CD4-positive, alpha-beta T cell treated with Interleukin-1 beta for 1 hour (primary cell): ENCODE measurements at regions not wholly inside any gene's neighbourhood (a gene's known extent, or its start where the extent isn't known, plus 50 kb on each side); places are given as distances from the start of the nearest gene placed in this dataset.
"Not testable (repeated sequence)": the region's sequence is repeated elsewhere in the genome, so short reads cannot be mapped to it uniquely, and the experiment has no call there.

Source experiments
- DNase-seq, 2 donors: peaks; one replicate each; pipeline ENCODE4 v3.0.0-alpha.2; 2020 to 2022

DNA sequence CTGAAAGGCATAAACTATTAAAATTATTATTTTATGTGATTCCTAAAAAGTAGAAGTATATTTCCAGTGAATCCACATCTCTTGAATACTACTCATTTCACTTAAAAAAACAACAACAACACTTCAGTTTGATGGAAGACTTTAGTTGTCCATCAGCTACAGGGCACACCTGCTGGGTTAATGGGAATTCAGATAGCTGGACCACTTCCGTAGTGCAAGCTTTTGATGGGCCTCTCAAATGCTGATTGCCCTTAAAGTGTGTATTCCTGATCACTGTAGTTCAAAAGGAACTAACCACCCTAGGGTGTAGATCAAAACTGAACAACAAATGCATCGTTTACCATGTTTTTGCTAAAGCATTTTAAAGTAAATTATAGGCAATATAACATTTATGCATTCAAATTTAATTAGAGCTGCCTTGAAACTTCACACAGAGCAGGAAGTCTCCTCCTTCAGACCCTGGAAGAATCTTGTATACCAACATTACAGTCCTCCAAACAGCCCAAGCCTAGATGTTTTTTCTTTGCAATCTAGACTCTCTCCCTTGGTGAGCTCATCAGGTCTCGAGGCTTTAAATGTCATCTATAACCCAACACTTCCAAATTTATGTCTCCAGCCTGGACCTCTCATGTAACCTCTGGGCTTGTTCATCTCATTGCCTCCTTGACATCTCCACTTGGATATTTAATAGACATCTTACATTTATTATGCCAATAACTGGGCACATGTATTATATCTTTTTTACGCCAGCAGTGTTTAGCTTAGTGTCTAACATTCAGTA is 510.1 kb upstream of the SLC39A10 start:
- DNase-seq, result no peak

DNA sequence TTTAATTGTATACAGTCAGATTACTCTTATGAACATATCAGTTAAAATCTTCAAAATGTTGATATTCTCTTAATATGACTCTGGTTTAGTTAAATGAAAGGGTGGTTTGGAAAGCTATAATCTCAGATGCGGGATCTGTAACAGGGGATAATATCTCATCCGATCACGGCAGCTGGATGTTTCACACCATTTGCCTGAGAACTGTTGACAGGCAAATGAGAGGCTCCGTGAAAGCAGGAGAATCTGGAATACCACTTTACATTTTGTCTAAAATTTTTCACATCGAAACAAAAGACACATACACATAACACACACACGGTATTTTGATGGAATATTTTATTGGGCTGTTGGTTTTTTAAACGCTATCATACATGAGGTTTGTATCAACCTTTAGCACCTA is 518.6 kb upstream of the SLC39A10 start:
- no peak for DNase-seq

DNA sequence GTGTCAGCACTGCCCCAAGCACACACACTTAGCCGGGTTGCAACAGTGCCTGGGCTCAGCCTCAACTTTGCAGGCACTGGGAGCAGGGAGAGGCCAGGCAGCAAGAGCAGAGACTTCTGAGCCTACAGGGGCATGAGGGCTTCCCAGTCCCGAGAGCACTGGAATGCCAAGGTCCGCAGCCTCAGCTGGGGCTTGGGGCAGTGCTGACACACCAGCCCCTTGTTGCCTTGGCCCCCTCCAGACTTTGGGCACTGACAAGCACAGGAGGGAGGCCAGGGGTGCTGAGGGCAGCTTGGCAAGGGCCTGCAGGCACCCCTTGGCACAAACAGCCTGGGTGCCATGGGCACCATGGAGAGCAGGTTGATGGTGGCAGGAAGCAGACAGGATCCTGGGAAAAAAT is 531.1 kb upstream of the SLC39A10 start:
- DNase-seq, result not testable (repeated sequence)

DNA sequence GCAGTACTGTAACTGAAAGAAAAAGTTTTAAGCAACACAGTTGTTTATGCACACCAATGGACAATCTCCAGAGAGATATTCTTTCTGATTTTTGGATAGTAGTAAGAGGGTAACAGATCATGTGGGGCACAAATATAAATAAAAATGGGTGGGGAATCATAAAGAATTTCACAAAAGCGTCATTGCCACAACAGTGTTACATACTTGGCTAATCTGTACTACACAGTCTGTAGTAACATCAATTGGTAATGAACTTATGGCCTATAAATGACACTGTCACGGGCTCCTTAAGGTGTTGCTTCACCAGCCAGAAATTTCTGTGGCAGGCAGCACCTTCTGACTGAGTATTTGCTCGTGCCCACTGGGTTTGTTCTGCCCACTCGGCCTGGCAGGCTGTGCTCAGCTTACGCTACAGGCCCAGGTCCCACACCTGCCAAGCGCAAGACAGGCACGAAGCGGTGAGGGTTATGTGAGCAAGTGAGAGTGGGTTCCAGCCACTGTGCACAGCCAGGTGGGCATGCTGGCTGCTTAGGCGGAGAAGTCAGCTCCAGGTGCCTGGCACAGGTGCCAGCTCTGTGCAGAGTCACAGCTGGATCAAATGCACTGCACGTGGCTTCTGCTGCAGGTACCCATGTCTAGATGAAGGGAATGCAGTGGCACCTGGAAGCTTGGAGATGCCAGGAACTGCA is 532.5 kb upstream of the SLC39A10 start:
- DNase-seq, result no peak

DNA sequence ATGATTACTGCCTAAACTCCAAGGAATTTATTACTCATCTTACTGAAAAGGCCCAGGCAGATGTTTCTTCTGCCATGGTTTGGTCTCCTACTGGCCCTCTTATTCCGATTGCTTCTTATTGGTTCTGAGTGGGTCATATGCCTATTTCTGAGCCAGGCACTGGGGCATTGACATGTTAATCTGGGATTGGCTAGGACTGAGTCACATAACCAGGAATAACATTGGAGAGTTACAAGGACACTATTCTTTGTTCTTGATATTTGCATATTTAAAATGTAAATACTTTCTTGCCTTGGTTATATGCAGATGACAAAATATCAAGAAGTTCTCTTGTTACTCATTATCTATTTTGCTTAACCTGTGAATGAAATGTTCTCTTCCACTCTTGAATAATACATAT is 534.4 kb upstream of the SLC39A10 start:
- DNase-seq, result no peak

DNA sequence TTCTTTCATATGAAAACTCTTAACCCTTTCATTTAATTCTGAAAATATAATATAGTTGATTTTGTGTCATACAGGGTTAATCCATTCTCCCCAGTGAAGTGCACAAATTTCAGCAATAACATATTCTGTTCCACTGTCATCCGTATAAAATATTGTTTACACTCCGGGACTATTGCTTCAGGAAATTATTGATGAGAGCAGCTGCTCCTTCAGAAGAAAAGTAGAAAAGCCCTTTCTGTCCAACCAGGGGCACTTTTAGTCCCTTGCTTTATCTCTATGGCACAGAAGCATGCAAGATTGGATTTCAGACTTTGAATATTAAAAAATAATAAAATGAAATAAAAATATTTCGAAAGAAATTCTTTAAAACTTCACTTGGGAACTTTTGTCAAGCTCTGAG is 535.7 kb upstream of the SLC39A10 start:
- DNase-seq, result no peak

DNA sequence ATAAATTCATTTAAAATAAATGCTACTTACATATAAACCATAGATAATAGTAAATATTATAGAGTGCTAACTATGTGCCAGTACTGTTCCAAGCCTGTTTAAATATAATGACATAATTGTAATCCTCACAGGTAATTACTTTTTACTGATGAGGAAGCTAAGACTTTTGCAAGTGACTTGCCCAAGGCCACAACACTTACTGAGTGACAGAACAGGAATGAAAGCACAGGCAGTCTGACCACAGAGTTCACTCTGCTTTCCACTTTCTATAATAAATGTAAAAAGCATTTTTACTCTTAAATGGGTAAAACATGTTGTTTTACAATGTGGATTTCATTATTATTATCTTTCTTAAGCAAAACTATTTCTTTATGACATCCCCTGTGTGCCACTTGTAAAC is 537.8 kb upstream of the SLC39A10 start:
- DNase-seq, result no peak

DNA sequence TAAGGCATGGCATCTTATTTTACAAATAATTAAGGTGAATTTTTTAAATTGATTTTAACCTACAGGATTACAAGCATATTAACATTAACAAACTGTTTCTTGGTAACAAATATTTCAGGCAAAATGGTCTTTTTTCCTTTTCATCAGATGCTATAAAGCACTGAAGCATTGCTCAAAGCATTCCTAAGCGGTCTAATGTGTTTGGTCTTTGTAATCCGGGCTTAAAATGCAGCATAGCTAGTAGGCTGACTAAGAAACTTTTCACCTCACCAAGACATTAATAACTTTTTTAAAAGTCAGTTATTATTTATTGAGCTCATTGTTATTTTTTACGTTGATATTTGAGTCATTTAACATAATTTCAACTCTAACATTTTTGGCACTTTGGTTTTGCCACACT is 538.8 kb upstream of the SLC39A10 start:
- DNase-seq, result no peak

DNA sequence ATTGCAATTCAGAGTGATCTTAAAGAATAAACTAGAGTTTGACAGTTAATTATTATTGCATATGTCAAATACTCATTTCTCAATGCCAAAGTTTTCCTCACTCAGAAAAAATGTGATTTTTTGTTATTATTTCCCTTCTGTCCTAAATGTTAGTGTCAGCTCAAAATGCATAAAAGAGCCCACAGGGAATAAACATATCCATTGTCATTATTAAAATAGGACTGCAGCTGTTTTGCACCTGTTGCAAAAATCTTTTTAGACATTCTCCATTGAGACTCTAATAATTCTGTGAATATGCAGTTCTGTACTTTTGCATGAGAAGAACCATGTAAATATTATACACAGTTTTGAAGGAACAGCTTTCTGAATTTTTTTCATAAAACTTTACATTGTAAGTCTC is 540.0 kb upstream of the SLC39A10 start:
- no peak for DNase-seq

DNA sequence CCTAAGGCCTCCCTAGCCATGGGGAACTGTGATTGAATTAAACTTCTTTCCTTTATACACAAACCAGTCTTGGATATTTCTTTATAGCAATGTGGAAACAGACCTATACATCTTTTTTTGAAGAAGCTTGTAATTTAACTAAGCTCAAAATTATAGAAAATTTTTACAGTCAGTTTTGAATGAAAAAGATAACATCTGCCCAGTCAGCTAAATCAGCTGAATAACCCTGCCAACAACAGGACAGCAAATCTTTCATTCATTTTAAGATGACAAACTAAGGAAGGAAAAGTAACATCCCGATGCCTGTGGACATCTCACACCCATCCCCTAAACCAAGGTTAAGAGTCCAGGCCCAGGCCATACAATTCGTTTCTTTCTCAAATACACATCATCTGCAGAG is 541.3 kb upstream of the SLC39A10 start:
- DNase-seq, result no peak

DNA sequence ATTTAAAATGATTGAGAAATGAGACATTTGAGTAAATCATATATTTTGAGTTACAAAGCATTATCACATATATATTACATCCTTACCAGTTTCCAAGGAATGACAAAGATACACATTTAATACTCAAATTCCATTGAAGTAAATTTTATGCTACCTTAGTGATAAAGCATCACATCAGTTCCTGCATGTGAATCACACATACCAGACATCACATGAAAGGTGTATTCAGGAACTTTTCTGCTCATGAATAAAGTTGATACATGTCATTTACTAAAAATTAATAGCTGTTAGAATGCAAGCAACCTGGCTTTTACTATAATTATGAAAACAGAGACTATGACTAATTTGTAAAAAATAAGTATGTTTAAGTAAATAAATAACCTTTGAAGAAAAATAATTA is 548.8 kb upstream of the SLC39A10 start:
- DNase-seq, result no peak

DNA sequence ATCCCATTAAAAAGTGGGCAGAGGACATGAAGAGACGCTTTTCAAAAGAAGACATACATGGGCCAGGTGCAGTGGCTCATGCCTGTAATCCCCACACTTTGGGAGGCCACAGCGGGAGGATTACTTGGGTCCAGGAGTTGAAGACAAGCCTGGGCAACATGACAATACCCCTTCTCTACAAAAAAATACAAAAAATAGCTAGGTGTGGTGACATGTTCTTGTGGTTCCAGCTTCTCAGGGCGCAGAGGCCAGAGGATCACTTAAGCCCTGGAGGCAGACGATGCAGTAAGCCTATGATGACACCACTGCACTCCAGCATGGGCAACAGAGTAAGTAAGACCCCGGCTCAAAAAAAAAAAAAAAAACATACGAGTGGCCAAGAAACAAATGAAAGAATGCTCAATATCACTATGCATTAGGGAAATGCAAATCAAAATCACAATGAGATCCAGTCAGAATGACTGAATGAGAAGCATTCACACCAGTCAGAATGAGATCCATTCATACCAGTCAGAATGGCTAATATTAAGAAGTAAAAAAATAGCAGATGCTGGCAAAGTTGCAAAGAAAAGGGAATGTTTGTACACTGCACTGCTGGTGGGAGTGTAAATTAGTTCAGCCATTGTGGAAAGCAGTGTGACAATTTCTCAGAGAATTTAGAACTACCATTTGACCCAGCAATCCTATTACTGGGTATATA is 550.2 kb upstream of the SLC39A10 start:
- DNase-seq, result no peak

DNA sequence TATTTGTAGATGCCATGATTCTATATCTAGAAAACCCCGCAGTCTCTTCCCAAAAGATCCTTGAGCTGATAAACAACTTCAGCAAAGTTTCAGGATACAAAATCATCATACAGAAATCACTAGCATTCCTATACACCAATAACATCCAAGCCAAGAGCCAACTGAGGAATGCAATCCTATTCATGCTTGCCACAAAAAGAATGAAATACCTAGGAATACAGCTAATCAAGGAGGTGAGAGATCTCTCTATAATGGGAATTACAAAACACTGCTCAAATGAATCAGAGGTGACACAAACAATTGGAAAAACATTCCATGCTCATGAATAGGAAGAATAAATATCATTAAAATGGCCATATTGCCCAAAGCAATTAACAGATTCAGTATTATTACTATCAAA is 551.4 kb upstream of the SLC39A10 start:
- no peak for DNase-seq

DNA sequence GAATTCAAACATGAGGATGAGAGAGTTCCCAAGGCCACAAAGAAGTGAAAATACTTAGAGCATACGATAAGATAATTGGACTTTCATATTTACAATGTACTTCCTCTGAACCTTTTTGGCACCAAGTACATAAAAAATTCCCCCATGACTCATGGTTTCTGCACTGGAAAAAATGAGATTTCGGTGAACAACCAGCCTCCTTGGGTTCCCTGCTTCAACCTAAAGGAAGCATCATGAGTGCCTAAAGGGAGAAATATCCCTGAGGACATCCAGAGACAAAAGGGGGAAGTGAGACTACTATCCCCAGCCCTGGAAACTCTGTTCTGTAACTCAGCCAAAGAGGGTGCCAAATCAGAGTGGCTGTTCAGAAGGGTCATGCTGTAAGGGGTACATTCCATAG is 562.7 kb upstream of the SLC39A10 start:
- DNase-seq, result no peak

DNA sequence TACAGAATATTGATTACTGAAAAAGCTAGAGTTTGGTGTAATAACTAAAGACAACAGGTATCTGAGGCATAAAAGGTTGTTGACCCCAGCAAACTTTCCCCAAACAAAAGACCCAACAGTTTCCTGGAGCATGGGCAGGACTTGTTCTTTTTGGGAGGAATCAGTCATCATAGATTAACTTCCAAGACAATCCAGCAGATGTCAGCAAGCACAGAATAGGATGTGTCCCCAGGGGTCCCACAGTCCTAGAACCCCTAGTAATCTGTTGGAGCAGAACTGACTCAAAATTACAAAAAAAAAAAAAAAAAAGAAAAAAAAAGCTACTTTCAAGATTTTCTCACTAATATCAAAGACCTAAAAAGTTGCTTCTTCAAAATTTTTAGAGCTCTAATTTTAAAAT is 564.7 kb upstream of the SLC39A10 start:
- DNase-seq, result no peak

DNA sequence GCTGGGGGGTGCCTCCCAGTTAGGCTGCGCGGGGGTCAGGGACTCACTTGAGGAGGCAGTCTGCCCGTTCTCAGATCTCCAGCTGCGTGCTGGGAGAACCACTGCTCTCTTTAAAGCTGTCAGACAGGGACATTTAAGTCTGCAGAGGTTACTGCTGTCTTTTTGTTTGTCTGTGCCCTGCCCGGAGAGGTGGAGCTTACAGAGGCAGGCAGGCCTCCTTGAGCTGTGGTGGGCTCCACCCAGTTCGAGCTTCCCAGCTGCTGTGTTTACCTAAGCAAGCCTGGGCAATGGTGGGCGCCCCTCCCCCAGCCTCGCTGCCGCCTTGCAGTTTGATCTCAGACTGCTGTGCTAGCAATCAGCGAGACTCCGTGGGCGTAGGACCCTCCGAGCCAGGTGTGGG is 584.2 kb upstream of the SLC39A10 start:
- DNase-seq, result not testable (repeated sequence)

DNA sequence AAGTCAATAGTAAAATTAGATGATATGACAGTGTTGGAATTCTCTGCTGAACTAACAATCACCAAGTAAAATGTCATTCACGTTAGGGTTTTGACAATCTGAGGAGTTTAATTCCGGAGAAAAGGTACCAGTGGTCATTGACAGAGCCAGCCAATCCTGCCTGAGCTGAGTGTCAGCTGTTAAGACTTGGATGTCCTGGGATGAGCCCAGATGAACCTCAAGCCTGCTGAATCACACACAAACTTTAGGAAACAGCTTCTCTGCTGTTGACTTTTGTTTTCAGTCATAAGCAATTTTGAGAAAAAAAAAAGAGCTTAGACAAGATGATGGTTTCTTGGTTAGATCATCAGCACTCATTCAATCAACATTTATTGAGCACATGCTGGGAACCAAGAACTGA is 600.0 kb upstream of the SLC39A10 start:
- DNase-seq, result no peak

DNA sequence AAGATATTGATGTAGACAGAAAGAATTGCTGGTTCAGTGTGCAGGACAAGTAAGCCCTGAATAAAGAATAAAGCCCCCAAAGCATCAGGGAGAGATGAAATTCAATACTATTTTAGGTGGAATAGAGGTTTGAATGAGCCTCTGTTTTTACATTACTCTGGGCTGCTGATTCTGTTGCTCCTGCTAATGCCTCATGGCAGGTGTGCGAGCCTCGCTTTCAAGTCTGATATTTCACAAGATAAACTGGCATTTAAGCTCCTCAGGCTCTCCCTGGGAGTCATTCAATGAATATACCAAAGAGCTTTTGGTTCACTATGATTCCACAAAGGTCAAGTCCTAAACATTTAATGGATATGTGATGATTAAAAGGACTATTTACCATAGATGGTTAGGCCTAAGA is 601.0 kb upstream of the SLC39A10 start:
- DNase-seq, result no peak

DNA sequence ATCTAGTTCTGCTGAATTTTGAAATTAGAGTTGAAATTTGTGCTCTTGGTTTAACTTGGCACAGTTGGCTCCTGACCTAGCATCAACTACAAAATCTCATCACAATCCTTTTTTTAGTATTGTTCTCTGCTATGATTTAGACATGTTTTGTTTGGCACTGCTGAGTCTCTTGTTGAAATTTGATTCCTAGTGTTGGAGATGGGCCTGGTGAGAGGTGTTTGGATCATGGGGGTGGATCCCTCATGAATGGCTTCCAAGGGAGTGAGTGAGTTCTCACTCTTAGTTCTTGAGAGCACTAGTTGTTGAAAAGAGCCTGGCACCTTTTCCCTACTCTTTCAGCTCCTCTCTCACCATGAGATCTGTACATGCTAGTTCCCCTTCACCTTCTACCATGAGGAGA is 605.6 kb upstream of the SLC39A10 start:
- DNase-seq, result no peak

DNA sequence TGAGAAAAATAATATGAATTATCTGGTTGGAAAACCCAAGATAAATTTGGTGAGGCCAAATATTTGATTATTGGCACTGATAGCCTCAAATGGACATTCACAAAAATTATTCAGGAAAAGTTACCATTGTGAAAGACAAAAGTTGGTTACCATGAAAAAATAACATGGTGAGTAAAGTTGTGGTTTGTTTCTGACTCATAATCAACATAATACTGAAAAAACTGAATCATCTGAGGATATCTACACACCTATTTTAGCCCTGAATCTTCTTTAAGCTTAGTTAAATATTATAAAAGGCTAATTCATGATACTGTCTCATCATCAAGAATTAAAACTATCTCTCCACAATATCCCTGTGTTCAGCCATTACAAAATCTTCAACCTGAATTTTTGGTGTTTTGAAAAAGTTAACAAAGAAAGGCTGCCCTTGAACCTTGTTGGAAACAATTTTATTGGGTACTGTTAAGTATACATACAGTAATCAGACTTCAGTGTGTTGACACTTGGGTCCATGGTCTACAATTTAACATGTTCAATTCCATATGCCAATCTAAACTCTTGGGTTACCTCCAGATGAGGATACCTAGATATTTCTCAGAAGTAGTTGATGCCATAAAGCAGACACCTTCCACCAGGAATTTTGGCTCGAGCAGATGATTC is 607.5 kb upstream of the SLC39A10 start:
- DNase-seq, result no peak

DNA sequence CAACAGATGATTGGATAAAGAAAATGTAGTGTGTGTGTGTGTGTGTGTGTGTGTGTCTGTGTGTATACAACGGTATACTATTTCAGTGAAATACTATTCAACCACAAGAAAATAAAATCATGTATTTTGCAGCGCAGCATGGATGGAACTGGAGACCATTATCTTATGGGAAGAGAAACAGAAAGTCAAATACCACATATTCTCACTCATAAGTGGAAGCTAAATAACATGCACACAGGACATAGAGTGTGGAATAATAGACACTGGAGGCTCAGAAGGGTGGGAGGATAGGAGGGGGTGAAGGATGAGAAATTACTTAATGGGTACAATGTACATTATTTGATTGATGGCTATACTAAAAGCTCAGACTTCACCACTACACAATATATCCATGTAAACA is 609.1 kb upstream of the SLC39A10 start:
- DNase-seq, result no peak

DNA sequence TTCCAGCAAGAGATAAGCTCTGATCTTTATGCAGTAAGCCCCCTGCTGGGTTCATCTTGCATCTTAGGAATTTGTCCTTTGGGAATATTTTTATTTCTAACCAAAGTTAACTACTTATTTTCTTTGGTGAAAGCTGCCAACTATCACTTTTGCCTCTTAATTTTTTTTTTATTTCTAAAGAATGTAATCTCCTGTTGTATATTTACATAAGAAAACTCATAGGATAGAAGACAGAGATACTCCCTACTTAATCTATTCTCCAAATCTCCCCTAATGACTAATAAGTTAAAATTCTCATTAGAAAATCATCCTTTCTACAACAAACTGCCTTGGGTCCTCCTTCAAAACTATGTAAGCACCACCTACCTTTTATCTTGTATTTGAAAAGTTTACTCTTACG is 612.2 kb upstream of the SLC39A10 start:
- no peak for DNase-seq

DNA sequence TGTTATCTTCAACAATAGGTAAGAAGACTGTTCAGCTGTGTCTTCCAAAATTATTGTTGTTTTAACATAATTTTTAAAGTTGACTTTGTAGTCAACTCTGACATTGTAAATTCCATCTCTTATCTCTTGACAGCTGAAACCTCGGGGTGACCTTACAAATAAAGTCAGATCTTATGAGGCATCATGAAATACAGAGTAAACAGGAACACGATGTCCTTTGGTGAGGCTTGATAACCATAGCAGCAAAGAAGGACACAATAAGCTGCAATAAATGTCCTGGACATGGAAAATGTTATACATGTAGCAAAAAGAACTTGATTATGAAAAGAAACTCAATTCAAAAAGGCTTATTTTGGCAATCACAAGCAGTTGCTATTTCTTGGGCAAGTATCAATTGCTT is 618.9 kb upstream of the SLC39A10 start:
- DNase-seq, result no peak

DNA sequence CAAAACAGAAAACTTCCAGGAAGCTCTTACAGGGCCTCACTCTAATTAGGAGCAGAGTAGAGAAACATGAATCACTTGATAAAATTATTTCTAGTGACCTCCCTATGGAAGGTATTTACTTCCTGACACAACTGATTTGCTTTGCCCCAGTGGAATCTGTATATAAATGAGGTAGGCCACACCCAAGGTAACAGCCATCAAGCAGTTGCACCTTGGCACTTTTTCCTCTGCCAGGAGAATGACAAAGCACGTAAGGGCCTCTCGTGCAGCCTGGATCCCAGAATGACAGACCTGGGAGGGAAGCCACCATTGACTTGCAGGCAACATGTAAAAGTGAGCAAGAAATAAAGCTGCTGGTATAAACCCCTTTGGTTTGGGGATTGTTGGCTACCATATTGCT is 620.0 kb upstream of the SLC39A10 start:
- no peak for DNase-seq
